ENCODE measurements at regions not wholly inside any gene's neighbourhood (a gene's known extent, or its start where the extent isn't known, plus 50 kb on each side); places are given as distances from the start of the nearest gene placed in this dataset.

GRCh38 chr15:47409600-47409999 is 307.7 kb upstream of the SEMA6D start:
- Histone ChIP-seq H3K4me3 (ENCODE audit: control extremely low read depth in 1 of 5, extremely low read depth in 1 of 5, insufficient read depth in 1 of 5, low read depth in 2 of 5, low read length in 4 of 5) (no peak overlapping the region), H3K9me3 (ENCODE audit: control extremely low read depth in 1 of 3, control insufficient read depth in 2 of 3, insufficient read depth in 1 of 3, low read length in 2 of 3) (peaks cover 0 to 3% (median 0%) of the 10 kb centered on the region in 3 donors), H2AFZ (ENCODE audit: insufficient read depth, low read depth, low read length, poor library complexity, severe bottlenecking) (no peak overlapping the region), H3K36me3 (replicated peaks in 1 of 2; ENCODE audit: control extremely low read depth in 1 of 2, control insufficient read depth in 1 of 2, extremely low read depth in 1 of 2, insufficient read depth in 2 of 2, low read length in 1 of 2) (no peaks in the 10 kb centered on the region), H4K20me1 (ENCODE audit: control insufficient read depth, insufficient read depth, low read length, poor library complexity, severe bottlenecking) (no peaks in the 10 kb centered on the region), H3K9ac (ENCODE audit: low read length) (no peak overlapping the region), H3K27ac (ENCODE audit: low read length in 2 of 2) (no peak overlapping the region), H3K4me2 (replicated peaks; ENCODE audit: low read depth, low read length, poor library complexity, severe bottlenecking) (no peak overlapping the region), H3K27me3 (replicated peaks in 1 of 4; ENCODE audit: control extremely low read depth in 1 of 4, control insufficient read depth in 3 of 4, insufficient read depth in 4 of 4, low read length in 3 of 4) (no peaks in the 10 kb centered on the region), H3K79me2 (ENCODE audit: control insufficient read depth, insufficient read depth, low read length) (no peaks in the 10 kb centered on the region), H3K4me1 (ENCODE audit: control insufficient read depth in 2 of 2, insufficient read depth in 2 of 2, low read length in 2 of 2) (no peaks in the 10 kb centered on the region)
- TF ChIP-seq CTCF (IDR thresholded peaks at IDR 0.05) (no peak), EZH2 (IDR thresholded peaks at IDR 0.05; ENCODE audit: borderline replicate concordance, insufficient read depth, low read depth, low read length, poor library complexity, severe bottlenecking) (no peak)
- Mint-ChIP-seq H3K27ac (no peak overlapping the region), H3K4me1 (no peaks in the 10 kb centered on the region), H3K4me3 (no peak overlapping the region), H3K9me3 (ENCODE audit: insufficient read depth) (no peaks in the 10 kb centered on the region), H3K27me3 (no peaks in the 10 kb centered on the region)
- DNase-seq (no peak), ATAC-seq (ENCODE audit: low read depth) (no peak)
- CTCF ChIA-PET = no interaction called here
- intact Hi-C loops (cut with micrococcal nuclease) = no loop called here
- WGBS (ENCODE audit: insufficient coverage) = no CpG with 5 or more reads among the region's 2 CpGs
- POLR2A ChIA-PET = no interaction called here

GRCh38 chr15:47410247-47410646 is 307.1 kb upstream of the SEMA6D start:
- no peaks in the 10 kb centered on the region for H3K27me3 ChIP-seq (replicated peaks in 1 of 4; ENCODE audit: control extremely low read depth in 1 of 4, control insufficient read depth in 3 of 4, insufficient read depth in 4 of 4, low read length in 3 of 4)
- Mint-ChIP-seq H3K27ac (no peak overlapping the region), H3K4me3 (no peak overlapping the region), H3K27me3 (no peaks in the 10 kb centered on the region), H3K4me1 (no peaks in the 10 kb centered on the region), H3K9me3 (ENCODE audit: insufficient read depth) (no peaks in the 10 kb centered on the region)
- intact Hi-C loops (cut with micrococcal nuclease) = no loop called here
- CTCF ChIA-PET = no interaction called here
- H3K4me3 ChIP-seq (ENCODE audit: control extremely low read depth in 1 of 5, extremely low read depth in 1 of 5, insufficient read depth in 1 of 5, low read depth in 2 of 5, low read length in 4 of 5) = no peak overlapping the region
- no peaks in the 10 kb centered on the region for H4K20me1 ChIP-seq (ENCODE audit: control insufficient read depth, insufficient read depth, low read length, poor library complexity, severe bottlenecking)
- H3K36me3 ChIP-seq (replicated peaks in 1 of 2; ENCODE audit: control extremely low read depth in 1 of 2, control insufficient read depth in 1 of 2, extremely low read depth in 1 of 2, insufficient read depth in 2 of 2, low read length in 1 of 2) = no peaks in the 10 kb centered on the region
- peaks cover 0 to 3% (median 0%) of the 10 kb centered on the region in 3 donors for H3K9me3 ChIP-seq (ENCODE audit: control extremely low read depth in 1 of 3, control insufficient read depth in 2 of 3, insufficient read depth in 1 of 3, low read length in 2 of 3)
- DNase-seq (no peak), ATAC-seq (ENCODE audit: low read depth) (no peak)
- H3K4me1 ChIP-seq (ENCODE audit: control insufficient read depth in 2 of 2, insufficient read depth in 2 of 2, low read length in 2 of 2) = no peaks in the 10 kb centered on the region
- H2AFZ ChIP-seq (ENCODE audit: insufficient read depth, low read depth, low read length, poor library complexity, severe bottlenecking) = no peak overlapping the region
- POLR2A ChIA-PET = no interaction called here
- no peak overlapping the region for H3K9ac ChIP-seq (ENCODE audit: low read length)
- H3K27ac ChIP-seq (ENCODE audit: low read length in 2 of 2) = no peak overlapping the region
- no CpG with 5 or more reads among the region's 3 CpGs for WGBS (ENCODE audit: insufficient coverage)
- no peak overlapping the region for H3K4me2 ChIP-seq (replicated peaks; ENCODE audit: low read depth, low read length, poor library complexity, severe bottlenecking)
- no peaks in the 10 kb centered on the region for H3K79me2 ChIP-seq (ENCODE audit: control insufficient read depth, insufficient read depth, low read length)
- TF ChIP-seq CTCF (IDR thresholded peaks at IDR 0.05) (no peak), EZH2 (IDR thresholded peaks at IDR 0.05; ENCODE audit: borderline replicate concordance, insufficient read depth, low read depth, low read length, poor library complexity, severe bottlenecking) (no peak)

Measured in B cell (primary cell).